Tibial nerve (tissue), 4 donors: ENCODE measurements at regions not wholly inside any gene's neighbourhood (a gene's known extent, or its start where the extent isn't known, plus 50 kb on each side); places are given as distances from the start of the nearest gene placed in this dataset.

Experiments
- DNase-seq, 2 donors: peaks; one replicate each; pipeline ENCODE4 v3.0.0-alpha.2; 2019; ENCODE audit warnings: low spot score in 2 of 2
- H3K27ac ChIP-seq, 4 donors: fragments of 200-600 bp; sonication (generic) in 3 of 4; one replicate each; pipeline ENCODE4 v1.5.1; 2017 to 2019; ENCODE audit warnings: mild to moderate bottlenecking in 1 of 4
- H3K27me3 ChIP-seq, 2 donors: fragments of 200-600 bp; sonication (generic) in 1 of 2; one replicate each; pipeline versions ENCODE4 v1.5.1 to v1.6.0; 2017 to 2019
- H3K36me3 ChIP-seq, 3 donors: fragments of 200-600 bp; sonication (generic); one replicate each; pipeline ENCODE4 v1.5.1; 2018 to 2019
- H3K4me1 ChIP-seq, 4 donors: fragments of 200-600 bp; sonication (generic) in 3 of 4; one replicate each; pipeline ENCODE4 v1.5.1; 2017 to 2019
- H3K4me3 ChIP-seq, 4 donors: fragments of 200-600 bp; sonication (generic) in 3 of 4; one replicate each; pipeline ENCODE4 v1.5.1; 2017 to 2019; ENCODE audit warnings: mild to moderate bottlenecking in 1 of 4, moderate library complexity in 1 of 4
- H3K9me3 ChIP-seq, 4 donors: fragments of 200-600 bp; sonication (generic) in 3 of 4; one replicate each; pipeline ENCODE4 v1.5.1; 2017 to 2019
- EP300 ChIP-seq, 2 donors: sonication (generic); formaldehyde crosslinking; IDR thresholded peaks; one replicate each; pipeline ENCODE4 v1.6.1; 2017; ENCODE audit warnings: antibody characterized with exemption in 2 of 2, mild to moderate bottlenecking in 1 of 2
- POLR2A ChIP-seq, 2 donors: fragments of 450-650 bp; IDR thresholded peaks; one replicate each; pipeline ENCODE4 v1.6.1; 2017; ENCODE audit warnings: antibody characterized with exemption in 2 of 2, mild to moderate bottlenecking in 2 of 2, moderate library complexity in 2 of 2
- WGBS, 2 donors: methylation state at CpG; one replicate each; pipeline ENCODE4 v1.1.5; 2018; 5-methylcytosine and 5-hydroxymethylcytosine counted together
- TF ChIP-seq, protein P1 (sequence below), 5 experiments: fragments of 200-600 bp in 3 of 5; fragments of 450-650 bp in 2 of 5; sonication (generic) in 3 of 5; IDR thresholded peaks; one replicate each; pipeline ENCODE4 v1.5.1; 2016 to 2019; ENCODE audit warnings: antibody characterized with exemption in 5 of 5, mild to moderate bottlenecking in 3 of 5, moderate library complexity in 2 of 5

DNA sequence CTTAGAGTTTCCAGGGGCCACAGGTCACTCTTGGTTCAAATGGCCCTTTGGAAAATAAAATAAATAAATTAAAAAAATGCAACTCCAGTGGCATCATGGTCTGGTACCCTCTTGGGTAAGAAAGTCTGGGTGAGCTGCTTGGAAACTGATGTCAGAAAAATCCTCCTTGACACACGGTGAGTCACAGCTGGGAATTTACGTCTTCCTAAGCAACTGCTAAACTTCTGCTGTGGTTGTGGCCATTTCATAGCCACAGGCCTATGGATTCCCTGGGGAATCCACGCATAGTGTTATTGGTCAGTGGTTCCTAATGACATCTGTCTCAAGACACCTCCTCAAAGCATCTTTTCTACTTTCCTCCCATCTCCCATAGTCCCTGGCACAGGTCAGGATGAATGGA is 220.8 kb downstream of the COG6 start:
- peaks cover 0 to 23% (median 6%) of the 10 kb centered on the region in 4 donors for H3K4me1 ChIP-seq
- H3K27me3 ChIP-seq = no peaks in the 10 kb centered on the region
- no peak overlapping the region for H3K27ac ChIP-seq
- no peak overlapping the region for H3K4me3 ChIP-seq
- H3K9me3 ChIP-seq = no peaks in the 10 kb centered on the region
- no peaks in the 10 kb centered on the region for H3K36me3 ChIP-seq
- DNase-seq = no peak
- TF ChIP-seq EP300 (IDR thresholded peaks at IDR 0.05) (no peak), POLR2A (IDR thresholded peaks at IDR 0.05) (no peak)
- TF ChIP-seq, protein P1, sequence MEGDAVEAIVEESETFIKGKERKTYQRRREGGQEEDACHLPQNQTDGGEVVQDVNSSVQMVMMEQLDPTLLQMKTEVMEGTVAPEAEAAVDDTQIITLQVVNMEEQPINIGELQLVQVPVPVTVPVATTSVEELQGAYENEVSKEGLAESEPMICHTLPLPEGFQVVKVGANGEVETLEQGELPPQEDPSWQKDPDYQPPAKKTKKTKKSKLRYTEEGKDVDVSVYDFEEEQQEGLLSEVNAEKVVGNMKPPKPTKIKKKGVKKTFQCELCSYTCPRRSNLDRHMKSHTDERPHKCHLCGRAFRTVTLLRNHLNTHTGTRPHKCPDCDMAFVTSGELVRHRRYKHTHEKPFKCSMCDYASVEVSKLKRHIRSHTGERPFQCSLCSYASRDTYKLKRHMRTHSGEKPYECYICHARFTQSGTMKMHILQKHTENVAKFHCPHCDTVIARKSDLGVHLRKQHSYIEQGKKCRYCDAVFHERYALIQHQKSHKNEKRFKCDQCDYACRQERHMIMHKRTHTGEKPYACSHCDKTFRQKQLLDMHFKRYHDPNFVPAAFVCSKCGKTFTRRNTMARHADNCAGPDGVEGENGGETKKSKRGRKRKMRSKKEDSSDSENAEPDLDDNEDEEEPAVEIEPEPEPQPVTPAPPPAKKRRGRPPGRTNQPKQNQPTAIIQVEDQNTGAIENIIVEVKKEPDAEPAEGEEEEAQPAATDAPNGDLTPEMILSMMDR (IDR thresholded peaks at IDR 0.05) = no peak
- 63 to 71% methylated on average over 3 of the region's 3 CpGs for WGBS, 2 donors

DNA sequence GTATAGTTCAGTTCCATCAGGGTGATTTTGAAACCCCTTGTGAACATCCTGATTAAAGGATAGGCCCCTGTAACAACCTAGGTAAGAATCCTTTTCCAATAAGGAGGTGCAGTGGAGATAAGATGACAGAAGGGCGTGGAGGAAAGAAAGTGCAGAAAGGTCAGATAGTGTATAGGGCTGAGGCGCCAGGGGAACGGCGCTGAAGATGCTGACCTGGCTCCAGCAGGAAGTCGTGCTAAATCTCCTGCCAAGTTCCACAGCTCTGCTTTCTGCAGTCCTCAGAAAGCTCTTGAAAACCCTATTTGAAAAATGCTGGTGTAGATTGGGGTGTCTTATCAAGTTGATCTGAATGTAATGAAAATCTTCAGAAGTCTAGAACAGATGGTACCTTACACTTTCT is 221.7 kb downstream of the COG6 start:
- no peaks in the 10 kb centered on the region for H3K36me3 ChIP-seq
- no peak overlapping the region for H3K27ac ChIP-seq
- no peak for DNase-seq
- no peak overlapping the region for H3K4me3 ChIP-seq
- no peaks in the 10 kb centered on the region for H3K9me3 ChIP-seq
- no peak for TF ChIP-seq POLR2A (IDR thresholded peaks at IDR 0.05)
- TF ChIP-seq EP300 (IDR thresholded peaks at IDR 0.05) = no peak
- TF ChIP-seq, protein P1 (IDR thresholded peaks at IDR 0.05) = no peak
- H3K27me3 ChIP-seq = no peaks in the 10 kb centered on the region
- WGBS, 2 donors = 73 to 75% methylated on average over 5 of the region's 5 CpGs
- H3K4me1 ChIP-seq = peaks cover 0 to 23% (median 6%) of the 10 kb centered on the region in 4 donors

DNA sequence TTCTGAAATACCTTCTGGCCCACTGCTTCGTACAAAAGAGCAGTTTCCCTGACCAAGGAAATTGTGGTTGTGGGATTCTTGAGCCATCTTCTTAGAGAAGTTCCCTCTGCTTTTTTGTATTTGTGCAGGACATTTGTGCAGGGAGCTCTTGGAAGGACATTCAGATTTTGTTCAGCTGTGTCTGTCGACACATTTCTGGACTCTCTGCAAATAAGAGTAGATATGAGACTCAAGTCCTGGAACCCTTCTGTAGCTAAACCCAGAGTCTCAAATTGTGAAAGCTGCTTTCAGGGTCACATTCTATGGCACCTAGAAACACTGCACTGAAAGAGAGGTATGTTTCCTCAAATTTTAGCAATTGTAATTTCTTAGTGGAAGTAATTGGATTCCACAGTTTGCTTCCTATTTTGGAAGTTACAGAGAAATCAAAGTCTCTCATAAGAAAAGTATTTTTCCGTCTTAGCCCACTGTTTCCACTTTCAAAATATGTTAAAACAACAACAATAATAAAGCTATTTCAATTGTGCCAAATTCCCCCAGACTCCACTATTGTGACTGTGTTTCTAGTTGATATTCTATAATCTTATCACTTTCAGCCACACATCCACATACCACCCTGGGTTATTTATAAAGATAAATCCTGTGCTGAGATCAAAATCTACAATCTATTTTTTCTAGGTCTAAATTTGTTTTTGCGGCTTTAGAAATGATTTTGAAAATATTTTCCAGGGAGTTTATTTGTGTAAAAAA is 224.0 kb downstream of the COG6 start:
- Histone ChIP-seq H3K27ac (no peak overlapping the region), H3K4me1 (peaks cover 0 to 23% (median 6%) of the 10 kb centered on the region in 4 donors), H3K27me3 (no peaks in the 10 kb centered on the region), H3K36me3 (no peaks in the 10 kb centered on the region), H3K4me3 (no peak overlapping the region), H3K9me3 (peaks cover 0 to 21% (median 5%) of the 10 kb centered on the region in 4 donors)
- 78 to 81% methylated on average over 4 of the region's 4 CpGs for WGBS, 2 donors
- no peak for TF ChIP-seq EP300 (IDR thresholded peaks at IDR 0.05)
- no peak for TF ChIP-seq POLR2A (IDR thresholded peaks at IDR 0.05)
- TF ChIP-seq, protein P1 (IDR thresholded peaks at IDR 0.05) = no peak
- no peak for DNase-seq

DNA sequence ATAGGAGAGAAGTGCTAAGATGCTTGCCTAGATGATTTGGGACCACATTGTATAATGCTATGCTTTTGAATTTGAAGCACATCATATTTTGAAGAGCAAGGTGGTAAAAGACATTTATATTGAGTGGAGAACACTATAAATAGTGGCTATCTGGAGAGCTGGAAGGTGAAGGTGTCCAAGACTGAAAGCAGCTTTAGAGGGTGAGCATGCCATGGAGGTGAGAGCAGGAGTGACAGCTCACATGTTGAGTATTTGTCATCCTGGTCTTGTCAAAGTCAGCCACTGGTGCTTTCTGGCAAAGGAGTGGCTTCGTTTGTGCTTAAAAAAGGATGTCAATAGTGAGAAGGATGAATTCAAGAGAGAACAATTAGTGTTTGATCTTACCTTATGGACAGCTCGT is 225.9 kb downstream of the COG6 start:
- Histone ChIP-seq H3K27ac (no peak overlapping the region), H3K4me3 (no peak overlapping the region), H3K27me3 (no peaks in the 10 kb centered on the region), H3K36me3 (no peaks in the 10 kb centered on the region), H3K4me1 (peaks cover 0 to 5% (median 0%) of the 10 kb centered on the region in 4 donors), H3K9me3 (peaks cover 0 to 31% (median 7%) of the 10 kb centered on the region in 4 donors)
- 33 to 44% methylated on average over 2 of the region's 2 CpGs for WGBS, 2 donors
- no peak for TF ChIP-seq EP300 (IDR thresholded peaks at IDR 0.05)
- TF ChIP-seq, protein P1 (IDR thresholded peaks at IDR 0.05) = no peak
- no peak for TF ChIP-seq POLR2A (IDR thresholded peaks at IDR 0.05)
- no peak for DNase-seq

DNA sequence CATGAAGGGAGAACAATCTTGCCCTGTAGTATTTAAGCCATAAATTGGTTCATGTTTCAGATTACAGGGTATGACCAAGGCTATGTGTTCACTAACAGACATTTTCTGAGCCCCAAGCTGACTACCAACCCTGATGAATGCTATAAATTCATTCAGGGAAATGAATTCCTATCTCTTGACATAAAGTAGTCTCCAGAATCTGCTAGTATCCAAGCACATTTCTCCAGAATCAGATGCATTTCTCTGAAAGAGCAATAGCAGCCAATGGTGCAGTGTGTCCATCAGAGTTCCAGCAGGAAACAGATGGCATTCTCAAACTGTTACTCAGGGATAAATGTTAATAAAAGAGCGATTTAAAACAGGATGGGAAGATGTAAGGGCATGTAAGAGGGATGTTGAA is 226.4 kb downstream of the COG6 start:
- Histone ChIP-seq H3K36me3 (no peaks in the 10 kb centered on the region), H3K27me3 (no peaks in the 10 kb centered on the region), H3K9me3 (peaks cover 0 to 31% (median 7%) of the 10 kb centered on the region in 4 donors), H3K27ac (no peak overlapping the region), H3K4me1 (peaks cover 0 to 3% (median 0%) of the 10 kb centered on the region in 4 donors), H3K4me3 (no peak overlapping the region)
- TF ChIP-seq, protein P1 (IDR thresholded peaks at IDR 0.05) = no peak
- TF ChIP-seq POLR2A (IDR thresholded peaks at IDR 0.05) (no peak), EP300 (IDR thresholded peaks at IDR 0.05) (no peak)
- 45 to 62% methylated on average over 1 of the region's 1 CpG for WGBS, 2 donors
- no peak for DNase-seq
